Esophagus muscularis mucosa (tissue), 3 donors: ENCODE measurements at regions not wholly inside any gene's neighbourhood (a gene's known extent, or its start where the extent isn't known, plus 50 kb on each side); places are given as distances from the start of the nearest gene placed in this dataset.

Source experiments
- POLR2A ChIP-seq: fragments of 450-650 bp; IDR thresholded peaks from one replicate; pipeline ENCODE4 v1.6.1; 2017; ENCODE audit warnings: antibody characterized with exemption, moderate library complexity, mild to moderate bottlenecking, low read depth
- TF ChIP-seq, protein P1 (sequence below), 3 experiments: fragments of 200-600 bp in 2 of 3; fragments of 450-650 bp in 1 of 3; sonication (generic) in 2 of 3; IDR thresholded peaks; one replicate each; pipeline ENCODE4 v1.5.1; 2017 to 2019; ENCODE audit warnings: antibody characterized with exemption in 3 of 3, mild to moderate bottlenecking in 2 of 3, moderate library complexity in 1 of 3

DNA sequence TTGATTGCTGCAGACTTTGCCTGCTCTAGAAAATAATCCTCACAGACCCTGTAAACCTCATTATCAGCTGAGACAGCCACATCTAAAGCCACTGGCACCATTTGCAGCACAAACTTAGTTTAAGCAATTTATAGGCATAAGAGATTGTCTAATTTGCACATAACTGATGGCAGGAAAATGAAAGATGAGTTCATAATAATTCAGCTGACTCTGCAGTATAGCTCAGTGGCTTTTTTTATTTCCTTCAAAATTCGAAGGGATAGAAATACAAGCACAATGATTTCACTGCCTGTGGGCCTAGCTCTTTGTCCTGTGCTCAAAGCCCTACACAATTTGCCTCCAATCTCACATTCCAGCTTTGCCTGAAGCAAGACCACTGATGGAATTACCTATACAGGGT is 341.2 kb downstream of the RAD51AP2 start:
- TF ChIP-seq, protein P1, sequence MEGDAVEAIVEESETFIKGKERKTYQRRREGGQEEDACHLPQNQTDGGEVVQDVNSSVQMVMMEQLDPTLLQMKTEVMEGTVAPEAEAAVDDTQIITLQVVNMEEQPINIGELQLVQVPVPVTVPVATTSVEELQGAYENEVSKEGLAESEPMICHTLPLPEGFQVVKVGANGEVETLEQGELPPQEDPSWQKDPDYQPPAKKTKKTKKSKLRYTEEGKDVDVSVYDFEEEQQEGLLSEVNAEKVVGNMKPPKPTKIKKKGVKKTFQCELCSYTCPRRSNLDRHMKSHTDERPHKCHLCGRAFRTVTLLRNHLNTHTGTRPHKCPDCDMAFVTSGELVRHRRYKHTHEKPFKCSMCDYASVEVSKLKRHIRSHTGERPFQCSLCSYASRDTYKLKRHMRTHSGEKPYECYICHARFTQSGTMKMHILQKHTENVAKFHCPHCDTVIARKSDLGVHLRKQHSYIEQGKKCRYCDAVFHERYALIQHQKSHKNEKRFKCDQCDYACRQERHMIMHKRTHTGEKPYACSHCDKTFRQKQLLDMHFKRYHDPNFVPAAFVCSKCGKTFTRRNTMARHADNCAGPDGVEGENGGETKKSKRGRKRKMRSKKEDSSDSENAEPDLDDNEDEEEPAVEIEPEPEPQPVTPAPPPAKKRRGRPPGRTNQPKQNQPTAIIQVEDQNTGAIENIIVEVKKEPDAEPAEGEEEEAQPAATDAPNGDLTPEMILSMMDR (IDR thresholded peaks at IDR 0.05): no peak
- TF ChIP-seq POLR2A: no peak
